ENCODE measurements at regions not wholly inside any gene's neighbourhood (a gene's known extent, or its start where the extent isn't known, plus 50 kb on each side); places are given as distances from the start of the nearest gene placed in this dataset.

DNA sequence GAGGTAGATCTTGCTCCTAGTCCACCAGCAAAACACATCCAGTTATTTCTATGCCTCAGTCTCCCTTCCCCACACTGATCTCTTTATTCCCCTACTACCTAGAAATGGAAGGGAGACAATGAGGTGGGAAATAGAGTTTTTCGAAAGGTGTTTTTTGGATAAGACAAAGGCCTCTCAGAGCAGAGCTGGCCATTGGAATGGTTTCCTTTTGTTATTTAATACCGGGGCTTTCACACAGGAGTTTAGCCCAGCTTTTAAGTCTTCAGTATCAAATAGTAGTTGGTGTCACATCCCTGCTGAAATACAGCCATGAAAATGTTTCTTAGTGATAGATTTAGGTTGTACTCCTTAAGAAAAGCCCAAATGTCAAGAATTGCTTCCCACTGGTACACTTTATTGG, 65.4 kb upstream of the B3GAT1 start:
- Histone ChIP-seq H3K27me3 (replicated peaks; ENCODE audit: insufficient read depth) (peaks cover 3% of the 10 kb centered on the region), H3K36me3 (no peaks in the 10 kb centered on the region), H3K4me1 (replicated peaks) (no peaks in the 10 kb centered on the region), H3K4me3 (no peak overlapping the region), H3K27ac (no peak overlapping the region), H3K9me3 (no peaks in the 10 kb centered on the region)
- no peak for TF ChIP-seq POLR2A (IDR thresholded peaks at IDR 0.05)
- intact Hi-C loops (cut with DNase I): no loop called here
- WGBS: 59% methylated on average over 2 of the region's 2 CpGs
- DNase-seq (ENCODE audit: low spot score): no peak

- H3K4me3 ChIP-seq: no peak overlapping the region
- intact Hi-C loops (cut with DNase I): no loop called here
- H3K9me3 ChIP-seq: no peaks in the 10 kb centered on the region
- no peak overlapping the region for H3K27ac ChIP-seq
- peaks cover 3% of the 10 kb centered on the region for H3K27me3 ChIP-seq (replicated peaks; ENCODE audit: insufficient read depth)
- TF ChIP-seq POLR2A (IDR thresholded peaks at IDR 0.05) (no peak), POLR2AphosphoS5 (IDR thresholded peaks at IDR 0.05) (no peak)
- TF ChIP-seq, protein P1, sequence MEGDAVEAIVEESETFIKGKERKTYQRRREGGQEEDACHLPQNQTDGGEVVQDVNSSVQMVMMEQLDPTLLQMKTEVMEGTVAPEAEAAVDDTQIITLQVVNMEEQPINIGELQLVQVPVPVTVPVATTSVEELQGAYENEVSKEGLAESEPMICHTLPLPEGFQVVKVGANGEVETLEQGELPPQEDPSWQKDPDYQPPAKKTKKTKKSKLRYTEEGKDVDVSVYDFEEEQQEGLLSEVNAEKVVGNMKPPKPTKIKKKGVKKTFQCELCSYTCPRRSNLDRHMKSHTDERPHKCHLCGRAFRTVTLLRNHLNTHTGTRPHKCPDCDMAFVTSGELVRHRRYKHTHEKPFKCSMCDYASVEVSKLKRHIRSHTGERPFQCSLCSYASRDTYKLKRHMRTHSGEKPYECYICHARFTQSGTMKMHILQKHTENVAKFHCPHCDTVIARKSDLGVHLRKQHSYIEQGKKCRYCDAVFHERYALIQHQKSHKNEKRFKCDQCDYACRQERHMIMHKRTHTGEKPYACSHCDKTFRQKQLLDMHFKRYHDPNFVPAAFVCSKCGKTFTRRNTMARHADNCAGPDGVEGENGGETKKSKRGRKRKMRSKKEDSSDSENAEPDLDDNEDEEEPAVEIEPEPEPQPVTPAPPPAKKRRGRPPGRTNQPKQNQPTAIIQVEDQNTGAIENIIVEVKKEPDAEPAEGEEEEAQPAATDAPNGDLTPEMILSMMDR (IDR thresholded peaks at IDR 0.05): no peak
- 6% methylated on average over 11 of the region's 11 CpGs for WGBS
- DNase-seq (ENCODE audit: low spot score): no peak
- H3K4me1 ChIP-seq (replicated peaks): no peaks in the 10 kb centered on the region
- H3K36me3 ChIP-seq: no peaks in the 10 kb centered on the region
Measured at GRCh38 chr11:134476435-134477021, 64.5 kb upstream of the B3GAT1 start.

DNA sequence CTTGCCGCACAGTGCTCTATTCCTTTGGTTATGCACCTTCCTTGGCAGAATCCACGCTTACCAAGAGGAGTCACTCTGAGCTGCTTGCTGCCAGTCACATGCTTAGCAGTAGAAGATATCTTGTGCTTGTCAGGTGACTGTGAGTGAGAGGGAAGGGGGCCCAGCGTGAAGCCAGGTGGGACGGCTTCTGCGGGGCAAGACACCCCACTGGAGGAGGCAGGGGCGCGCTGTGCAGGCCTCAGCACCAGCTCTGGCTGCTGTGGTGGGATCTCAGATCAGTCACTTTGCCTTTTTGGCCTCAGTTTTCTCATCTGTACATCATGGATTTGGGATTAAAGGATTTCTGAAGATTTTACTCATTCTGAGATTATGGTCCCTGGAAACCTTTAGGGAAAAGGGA, 63.9 kb upstream of the B3GAT1 start:
- Histone ChIP-seq H3K36me3 (no peaks in the 10 kb centered on the region), H3K4me1 (replicated peaks) (no peaks in the 10 kb centered on the region), H3K27ac (no peak overlapping the region), H3K9me3 (no peaks in the 10 kb centered on the region), H3K4me3 (no peak overlapping the region), H3K27me3 (replicated peaks; ENCODE audit: insufficient read depth) (peaks cover 3% of the 10 kb centered on the region)
- TF ChIP-seq POLR2A (IDR thresholded peaks at IDR 0.05) (no peak), POLR2AphosphoS5 (IDR thresholded peaks at IDR 0.05) (no peak)
- TF ChIP-seq, protein P1 (IDR thresholded peaks at IDR 0.05): no peak
- 87% methylated on average over 7 of the region's 7 CpGs for whole genome bisulfite sequencing
- intact Hi-C loops (cut with DNase I): no loop called here
- no peak for DNase-seq (ENCODE audit: low spot score)

DNA sequence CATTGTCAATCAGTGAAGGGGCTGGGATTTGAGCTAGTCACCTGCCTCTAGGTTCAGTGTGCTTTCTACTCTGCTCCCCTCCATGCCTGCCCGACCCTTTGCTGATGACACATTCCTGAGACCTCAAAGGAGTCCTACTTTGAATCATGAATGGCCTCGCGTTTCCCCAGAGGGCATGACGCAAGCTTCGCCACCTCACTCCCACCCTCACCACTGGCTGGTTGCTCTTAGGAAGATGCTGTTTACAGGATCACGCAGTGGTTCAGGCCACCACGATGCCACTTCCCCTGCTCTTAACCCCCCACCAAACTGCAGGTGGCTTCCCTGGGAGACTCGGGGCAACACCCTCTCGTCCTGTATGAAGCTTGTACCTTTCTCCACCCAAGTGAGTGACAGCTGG, 62.9 kb upstream of the B3GAT1 start:
- WGBS: 91% methylated on average over 9 of the region's 9 CpGs

GRCh38 chr11:134474070-134474860, 62.2 kb upstream of the B3GAT1 start:
- no peak for DNase-seq (ENCODE audit: low spot score)
- Histone ChIP-seq H3K4me3 (no peak overlapping the region), H3K9me3 (no peaks in the 10 kb centered on the region), H3K36me3 (no peaks in the 10 kb centered on the region), H3K4me1 (replicated peaks) (no peaks in the 10 kb centered on the region), H3K27ac (no peak overlapping the region), H3K27me3 (replicated peaks; ENCODE audit: insufficient read depth) (peaks cover 3% of the 10 kb centered on the region)
- TF ChIP-seq, protein P1 (IDR thresholded peaks at IDR 0.05): no peak
- no peak for TF ChIP-seq POLR2A (IDR thresholded peaks at IDR 0.05)
- TF ChIP-seq POLR2AphosphoS5 (IDR thresholded peaks at IDR 0.05): no peak
- whole genome bisulfite sequencing: 88% methylated on average over 21 of the region's 21 CpGs
- intact Hi-C loops (cut with DNase I): no loop called here

More for the DNA sequence above, 62.9 kb upstream of the B3GAT1 start:
- Histone ChIP-seq H3K4me3 (no peak overlapping the region), H3K27ac (no peak overlapping the region), H3K9me3 (no peaks in the 10 kb centered on the region), H3K4me1 (replicated peaks) (no peaks in the 10 kb centered on the region), H3K36me3 (no peaks in the 10 kb centered on the region), H3K27me3 (replicated peaks; ENCODE audit: insufficient read depth) (peaks cover 3% of the 10 kb centered on the region)
- TF ChIP-seq POLR2AphosphoS5 (IDR thresholded peaks at IDR 0.05): no peak
- TF ChIP-seq, protein P1 (IDR thresholded peaks at IDR 0.05): no peak
- no peak for TF ChIP-seq POLR2A (IDR thresholded peaks at IDR 0.05)
- DNase-seq (ENCODE audit: low spot score): no peak
- intact Hi-C loops (cut with DNase I): no loop called here

Data from prostate gland (tissue), 2 donors.